Hepatocyte (in vitro differentiated cells): ENCODE measurements at regions not wholly inside any gene's neighbourhood (a gene's known extent, or its start where the extent isn't known, plus 50 kb on each side); places are given as distances from the start of the nearest gene placed in this dataset.

Experiments used
- DNase-seq: peaks from one replicate; pipeline ENCODE4 v3.0.0-alpha.2; 2016; ENCODE audit warnings: low spot score
- H2AFZ ChIP-seq: fragments of 200-600 bp; sonication (generic); 2 replicates; pipeline ENCODE4 v1.6.0; 2016; ENCODE audit warnings: antibody characterized with exemption, mild to moderate bottlenecking
- H3K27ac ChIP-seq: fragments of 200-600 bp; sonication (generic); 2 replicates; pipeline ENCODE4 v1.5.1; 2016; ENCODE audit warnings: mild to moderate bottlenecking
- H3K27me3 ChIP-seq: fragments of 200-600 bp; sonication (generic); 2 replicates; pipeline ENCODE4 v1.6.1; 2016
- H3K36me3 ChIP-seq: fragments of 200-600 bp; sonication (generic); replicated peaks from 2 replicates; pipeline ENCODE4 v1.5.1; 2016; ENCODE audit warnings: low read depth; ENCODE audit not compliant: insufficient read depth
- H3K4me1 ChIP-seq: fragments of 200-600 bp; sonication (generic); 2 replicates; pipeline ENCODE4 v1.5.1; 2016; ENCODE audit warnings: mild to moderate bottlenecking, moderate library complexity; ENCODE audit not compliant: insufficient read depth
- H3K4me2 ChIP-seq: fragments of 200-600 bp; sonication (generic); 2 replicates; pipeline ENCODE4 v1.6.0; 2016
- H3K4me3 ChIP-seq: fragments of 200-600 bp; sonication (generic); 2 replicates; pipeline ENCODE4 v1.5.1; 2016; ENCODE audit warnings: mild to moderate bottlenecking
- H3K79me2 ChIP-seq: fragments of 200-600 bp; sonication (generic); 2 replicates; pipeline ENCODE4 v1.6.0; 2017; ENCODE audit warnings: mild to moderate bottlenecking
- H3K9me2 ChIP-seq: fragments of 200-600 bp; sonication (generic); replicated peaks from 2 replicates; pipeline ENCODE4 v1.6.0; 2017; ENCODE audit warnings: mild to moderate bottlenecking; ENCODE audit not compliant: insufficient read depth
- H3K9me3 ChIP-seq: fragments of 200-600 bp; sonication (generic); 2 replicates; pipeline ENCODE4 v1.5.1; 2016; ENCODE audit warnings: low read depth, mild to moderate bottlenecking
- H4K20me1 ChIP-seq: fragments of 200-600 bp; sonication (generic); 2 replicates; pipeline ENCODE4 v1.6.0; 2016; ENCODE audit warnings: mild to moderate bottlenecking; ENCODE audit not compliant: insufficient read depth, poor library complexity, severe bottlenecking
- CTCF ChIP-seq: fragments of 200-600 bp; sonication (generic); IDR thresholded peaks from 2 replicates; pipeline ENCODE4 v1.5.1; 2016; ENCODE audit warnings: antibody characterized with exemption, mild to moderate bottlenecking; ENCODE audit not compliant: poor library complexity
- EZH2 ChIP-seq: fragments of 200-600 bp; sonication (generic); IDR thresholded peaks from 2 replicates; pipeline ENCODE4 v1.6.1; 2016; ENCODE audit warnings: antibody characterized with exemption, mild to moderate bottlenecking, borderline replicate concordance
- EZH2phosphoT487 ChIP-seq: fragments of 200-600 bp; sonication (generic); IDR thresholded peaks from one replicate; pipeline ENCODE4 v1.6.1; 2018; ENCODE audit warnings: antibody characterized with exemption, mild to moderate bottlenecking, low read depth, moderate library complexity; ENCODE audit not compliant: unreplicated experiment, severe bottlenecking
- WGBS: methylation state at CpG from one replicate; pipeline ENCODE4 v1.1.6; 2016; ENCODE audit warnings: low lambda C conversion rate; ENCODE audit errors: missing lambda C conversion rate; 5-methylcytosine and 5-hydroxymethylcytosine counted together

GRCh38 chr2:239626961-239627592, 226.3 kb upstream of the HDAC4 start:
- Histone ChIP-seq H3K27ac (no peak overlapping the region), H3K4me3 (no peak overlapping the region), H3K36me3 (no peaks in the 10 kb centered on the region), H4K20me1 (no peaks in the 10 kb centered on the region), H3K79me2 (no peaks in the 10 kb centered on the region), H3K27me3 (no peaks in the 10 kb centered on the region), H2AFZ (no peak overlapping the region), H3K9me2 (no peaks in the 10 kb centered on the region), H3K9me3 (no peaks in the 10 kb centered on the region), H3K4me2 (no peak overlapping the region), H3K4me1 (no peaks in the 10 kb centered on the region)
- no peak for DNase-seq
- no peak for TF ChIP-seq EZH2
- no peak for TF ChIP-seq EZH2phosphoT487
- 87% methylated on average over 16 of the region's 16 CpGs for WGBS

GRCh38 chr2:239625971-239626734, 225.3 kb upstream of the HDAC4 start:
- TF ChIP-seq CTCF: no peak
- H3K4me3 ChIP-seq: no peak overlapping the region
- H3K79me2 ChIP-seq: no peaks in the 10 kb centered on the region
- no peak overlapping the region for H3K27ac ChIP-seq
- H4K20me1 ChIP-seq: no peaks in the 10 kb centered on the region
- H3K4me2 ChIP-seq: no peak overlapping the region
- H2AFZ ChIP-seq: no peak overlapping the region
- H3K27me3 ChIP-seq: no peaks in the 10 kb centered on the region
- no peaks in the 10 kb centered on the region for H3K9me3 ChIP-seq
- 97% methylated on average over 8 of the region's 8 CpGs for whole genome bisulfite sequencing
- no peaks in the 10 kb centered on the region for H3K4me1 ChIP-seq
- no peaks in the 10 kb centered on the region for H3K9me2 ChIP-seq
- H3K36me3 ChIP-seq: no peaks in the 10 kb centered on the region
- no peak for DNase-seq

DNA sequence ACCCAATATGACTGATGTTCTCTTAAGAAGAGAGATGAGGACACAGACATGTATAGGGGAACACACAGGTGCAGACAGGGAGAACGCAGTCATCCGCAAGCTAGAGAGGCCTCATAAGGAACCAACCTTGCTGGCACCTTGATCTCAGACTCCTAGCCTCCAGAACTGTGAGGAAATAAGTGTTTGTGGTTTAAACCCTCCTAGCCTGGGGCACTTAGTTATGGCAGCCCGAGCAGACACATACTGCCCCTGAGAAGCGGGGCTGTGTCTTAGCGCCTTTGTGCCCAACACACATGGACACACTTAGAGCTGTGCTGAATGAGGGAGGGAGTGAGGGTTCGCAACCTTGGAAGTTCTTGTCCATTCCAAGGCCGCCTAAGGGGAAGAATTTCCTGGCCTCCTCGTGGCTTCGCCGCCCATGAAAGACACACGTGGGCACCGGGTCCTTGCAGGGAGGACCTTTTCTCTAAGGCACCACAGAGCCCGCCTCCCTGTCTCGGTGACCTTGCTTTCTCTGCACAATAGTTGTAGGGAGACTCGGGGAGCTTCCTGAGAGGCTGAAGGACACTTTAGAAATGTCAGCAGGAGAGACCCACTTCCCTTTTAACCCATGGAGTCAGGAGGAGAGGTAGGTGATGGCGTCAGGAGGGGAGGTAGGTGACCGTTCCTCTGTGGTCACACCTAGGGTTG, 224.5 kb upstream of the HDAC4 start:
- H3K4me3 ChIP-seq: no peak overlapping the region
- WGBS: 94% methylated on average over 17 of the region's 17 CpGs
- H3K79me2 ChIP-seq: no peaks in the 10 kb centered on the region
- H3K27me3 ChIP-seq: no peaks in the 10 kb centered on the region
- no peak overlapping the region for H3K27ac ChIP-seq
- no peak overlapping the region for H2AFZ ChIP-seq
- no peaks in the 10 kb centered on the region for H3K36me3 ChIP-seq
- H3K9me2 ChIP-seq: no peaks in the 10 kb centered on the region
- no peaks in the 10 kb centered on the region for H4K20me1 ChIP-seq
- no peak for DNase-seq
- H3K9me3 ChIP-seq: no peaks in the 10 kb centered on the region
- no peak overlapping the region for H3K4me2 ChIP-seq
- H3K4me1 ChIP-seq: no peaks in the 10 kb centered on the region
- no peak for TF ChIP-seq EZH2
- no peak for TF ChIP-seq CTCF
- TF ChIP-seq EZH2phosphoT487: no peak

DNA sequence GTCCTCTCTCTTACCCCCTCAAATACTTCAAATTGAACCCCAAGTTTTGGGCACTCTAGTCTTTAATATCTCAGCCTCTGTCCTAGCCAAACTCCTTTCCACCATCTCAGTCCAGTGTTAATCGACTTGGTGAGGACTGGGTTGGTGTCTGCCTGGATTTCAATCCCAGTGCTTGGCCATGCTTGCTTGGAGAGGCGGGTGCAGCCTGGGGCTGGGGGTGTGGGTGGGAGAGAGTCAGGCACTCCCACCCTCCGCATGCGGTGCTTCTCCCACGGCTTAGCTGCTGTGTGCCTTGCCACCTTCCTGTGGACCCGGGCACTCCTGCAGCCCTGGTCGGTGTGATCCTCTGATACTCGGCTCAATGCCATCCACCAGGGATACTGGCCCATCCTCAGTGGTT, 220.8 kb upstream of the HDAC4 start:
- Histone ChIP-seq H3K27ac (no peak overlapping the region), H3K4me1 (no peaks in the 10 kb centered on the region), H3K79me2 (no peaks in the 10 kb centered on the region), H3K9me2 (no peaks in the 10 kb centered on the region), H3K4me3 (no peak overlapping the region), H3K27me3 (no peaks in the 10 kb centered on the region), H2AFZ (no peak overlapping the region), H3K9me3 (no peaks in the 10 kb centered on the region), H3K36me3 (no peaks in the 10 kb centered on the region), H3K4me2 (no peak overlapping the region), H4K20me1 (no peaks in the 10 kb centered on the region)
- 93% methylated on average over 8 of the region's 8 CpGs for WGBS
- no peak for DNase-seq
- TF ChIP-seq EZH2phosphoT487: no peak
- no peak for TF ChIP-seq EZH2
- no peak for TF ChIP-seq CTCF
